HEK293 (cell line): ENCODE measurements at regions not wholly inside any gene's neighbourhood (a gene's known extent, or its start where the extent isn't known, plus 50 kb on each side); places are given as distances from the start of the nearest gene placed in this dataset.

Experiments used
- CTCF ChIA-PET: fragments of 350-600 bp; formaldehyde crosslinking; extraction: SDS; loops from one replicate; lab custom pipeline; 2021; ENCODE audit warnings: antibody characterized with exemption; lab: Yijun Ruan, JAX
- POLR2A ChIA-PET: fragments of 300-600 bp; formaldehyde crosslinking; extraction: SDS; loops from one replicate; lab custom pipeline; 2020; ENCODE audit warnings: antibody characterized with exemption, inconsistent platforms; lab: Yijun Ruan, JAX
- H3K27ac ChIP-seq: fragments of 200-500 bp; sonication (Bioruptor generic); 2 replicates; pipeline ENCODE4 v1.5.1; 2014; ENCODE audit warnings: low read depth, low read length, control low read depth, inconsistent platforms; ENCODE audit errors: extremely low read depth
- H3K36me3 ChIP-seq, 2 experiments: fragments of 200-500 bp in 1 of 2; sonication (Bioruptor generic) in 1 of 2; 1 replicate in 1 of 2; 2 replicates in 1 of 2; pipeline ENCODE4 v1.5.1; 2014 to 2017; ENCODE audit warnings: inconsistent platforms in 2 of 2, low read length in 2 of 2; ENCODE audit not compliant: control insufficient read depth in 2 of 2, insufficient read depth in 1 of 2
- H3K4me1 ChIP-seq: fragments of 200-500 bp; sonication (Bioruptor generic); 2 replicates; pipeline ENCODE4 v1.5.1; 2014; ENCODE audit warnings: mild to moderate bottlenecking, low read length, inconsistent platforms; ENCODE audit not compliant: control insufficient read depth, insufficient read depth
- H3K4me3 ChIP-seq: 2 replicates; pipeline ENCODE4 v1.5.1; 2011; ENCODE audit warnings: low read depth, mild to moderate bottlenecking, control low read depth, low read length, moderate library complexity
- H3K9me3 ChIP-seq: fragments of 200-500 bp; sonication (Bioruptor generic); 2 replicates; pipeline ENCODE4 v1.5.1; 2014; ENCODE audit warnings: low read depth, low read length, inconsistent platforms; ENCODE audit not compliant: control insufficient read depth, insufficient read depth
- KLF17 ChIP-seq: fragments of 450-650 bp; formaldehyde crosslinking; IDR thresholded peaks from 2 replicates; pipeline ENCODE4 v1.5.1; 2016; ENCODE audit warnings: missing biosample characterization, missing genetic modification characterization
- PRDM6 ChIP-seq: fragments of 450-650 bp; formaldehyde crosslinking; IDR thresholded peaks from 2 replicates; pipeline ENCODE4 v1.5.1; 2017; ENCODE audit warnings: missing biosample characterization, missing genetic modification characterization
- REPIN1 ChIP-seq: fragments of 450-650 bp; formaldehyde crosslinking; IDR thresholded peaks from 2 replicates; pipeline ENCODE4 v1.5.1; 2017; ENCODE audit warnings: missing biosample characterization, missing genetic modification characterization, low read depth
- YY1 ChIP-seq: fragments of 450-650 bp; formaldehyde crosslinking; IDR thresholded peaks from 2 replicates; pipeline ENCODE4 v1.5.1; 2018; ENCODE audit warnings: missing biosample characterization, missing genetic modification characterization
- ZFP41 ChIP-seq: fragments of 450-650 bp; formaldehyde crosslinking; IDR thresholded peaks from 2 replicates; pipeline ENCODE4 v1.5.1; 2016; ENCODE audit warnings: missing biosample characterization, missing genetic modification characterization, borderline replicate concordance
- ZNF114 ChIP-seq: fragments of 450-650 bp; formaldehyde crosslinking; IDR thresholded peaks from 2 replicates; pipeline ENCODE4 v1.5.0; 2017; ENCODE audit warnings: missing biosample characterization, missing genetic modification characterization
- ZNF132 ChIP-seq: fragments of 450-650 bp; formaldehyde crosslinking; IDR thresholded peaks from 2 replicates; pipeline ENCODE4 v1.5.1; 2017; ENCODE audit warnings: missing biosample characterization, missing genetic modification characterization, borderline replicate concordance
- ZNF169 ChIP-seq: fragments of 450-650 bp; formaldehyde crosslinking; IDR thresholded peaks from 2 replicates; pipeline ENCODE4 v1.5.1; 2016; ENCODE audit warnings: missing biosample characterization, missing genetic modification characterization
- ZNF23 ChIP-seq: fragments of 450-650 bp; formaldehyde crosslinking; IDR thresholded peaks from 2 replicates; pipeline ENCODE4 v1.5.1; 2016; ENCODE audit warnings: missing biosample characterization, missing genetic modification characterization, borderline replicate concordance
- ZNF239 ChIP-seq: fragments of 450-650 bp; formaldehyde crosslinking; IDR thresholded peaks from 2 replicates; pipeline ENCODE4 v1.5.1; 2016; ENCODE audit warnings: missing biosample characterization, missing genetic modification characterization
- ZNF26 ChIP-seq: fragments of 450-650 bp; formaldehyde crosslinking; IDR thresholded peaks from 2 replicates; pipeline ENCODE4 v1.5.1; 2016; ENCODE audit warnings: missing biosample characterization, missing genetic modification characterization
- ZNF280C ChIP-seq: fragments of 450-650 bp; formaldehyde crosslinking; IDR thresholded peaks from 2 replicates; pipeline ENCODE4 v1.5.1; 2016; ENCODE audit warnings: missing biosample characterization, missing genetic modification characterization
- ZNF350 ChIP-seq: fragments of 450-650 bp; formaldehyde crosslinking; IDR thresholded peaks from 2 replicates; pipeline ENCODE4 v1.5.0; 2017; ENCODE audit warnings: missing biosample characterization, mild to moderate bottlenecking, missing genetic modification characterization
- ZNF362 ChIP-seq: fragments of 450-650 bp; formaldehyde crosslinking; IDR thresholded peaks from 2 replicates; pipeline ENCODE4 v1.5.1; 2016; ENCODE audit warnings: missing biosample characterization, missing genetic modification characterization
- ZNF391 ChIP-seq: fragments of 450-650 bp; formaldehyde crosslinking; IDR thresholded peaks from 2 replicates; pipeline ENCODE4 v1.5.1; 2016; ENCODE audit warnings: low read depth, missing biosample characterization, missing genetic modification characterization, borderline replicate concordance
- ZNF433 ChIP-seq: fragments of 450-650 bp; formaldehyde crosslinking; IDR thresholded peaks from 2 replicates; pipeline ENCODE4 v1.5.1; 2016; ENCODE audit warnings: missing biosample characterization, missing genetic modification characterization, low read depth
- ZNF488 ChIP-seq: fragments of 450-650 bp; formaldehyde crosslinking; IDR thresholded peaks from 2 replicates; pipeline ENCODE4 v1.5.1; 2016; ENCODE audit warnings: missing biosample characterization, missing genetic modification characterization
- ZNF518A ChIP-seq: fragments of 450-650 bp; formaldehyde crosslinking; conservative IDR thresholded peaks from 2 replicates; pipeline ENCODE4 v1.5.1; 2016; ENCODE audit warnings: low read depth, missing biosample characterization, missing genetic modification characterization
- ZNF549 ChIP-seq: fragments of 450-650 bp; IDR thresholded peaks from 2 replicates; pipeline ENCODE4 v1.5.1; 2018; ENCODE audit warnings: missing biosample characterization, missing genetic modification characterization, mild to moderate bottlenecking, inconsistent platforms, moderate library complexity
- ZNF555 ChIP-seq: fragments of 450-650 bp; formaldehyde crosslinking; conservative IDR thresholded peaks from 2 replicates; pipeline ENCODE4 v1.5.1; 2017; ENCODE audit warnings: missing biosample characterization, mild to moderate bottlenecking, missing genetic modification characterization, inconsistent platforms
- ZNF623 ChIP-seq: fragments of 450-650 bp; formaldehyde crosslinking; IDR thresholded peaks from 2 replicates; pipeline ENCODE4 v1.5.1; 2016; ENCODE audit warnings: missing biosample characterization, missing genetic modification characterization
- ZNF785 ChIP-seq: fragments of 450-650 bp; formaldehyde crosslinking; IDR thresholded peaks from 2 replicates; pipeline ENCODE4 v1.5.1; 2016; ENCODE audit warnings: missing biosample characterization, missing genetic modification characterization

- TF ChIP-seq ZNF433 (tag by site-specific recombination) (no peak), REPIN1 (no peak), PRDM6 (tag by site-specific recombination) (no peak), ZNF169 (no peak), ZNF391 (no peak), ZNF26 (tag by site-specific recombination) (no peak), ZNF785 (tag by site-specific recombination) (no peak), ZNF488 (tag by site-specific recombination) (no peak), ZNF350 (tag by site-specific recombination) (no peak), ZFP41 (tag by site-specific recombination) (no peak), ZNF280C (tag by site-specific recombination) (no peak), ZNF362 (no peak)
Observed at GRCh38 chr7:26043801-26044200, 108.2 kb upstream of the NFE2L3 start (continued).

GRCh38 chr7:26044320-26044719 lies 107.7 kb upstream of the NFE2L3 start:
- CTCF ChIA-PET: no interaction called here

GRCh38 chr7:26046150-26046549 lies 105.8 kb upstream of the NFE2L3 start:
- Histone ChIP-seq H3K9me3 (no peaks in the 10 kb centered on the region), H3K36me3 (no peaks in the 10 kb centered on the region), H3K4me3 (no peak overlapping the region), H3K4me1 (no peaks in the 10 kb centered on the region), H3K27ac (no peak overlapping the region)
- ChIA-PET CTCF (interaction anchor here (0.7 kb wide), 1 partner anchor 72 kb away, joined by 3 read pairs; no protein-coding TSS in a partner anchor), POLR2A (no interaction called here)
- TF ChIP-seq ZNF239 (tag by site-specific recombination) (no peak), ZNF549 (no peak), ZNF555 (no peak), ZNF518A (no peak), KLF17 (tag by site-specific recombination) (no peak), ZNF132 (tag by site-specific recombination) (no peak), YY1 (tag by site-specific recombination) (no peak), ZNF114 (tag by site-specific recombination) (no peak)

More at GRCh38 chr7:26044320-26044719, 107.7 kb upstream of the NFE2L3 start:
- Histone ChIP-seq H3K4me3 (no peak overlapping the region), H3K36me3 (no peaks in the 10 kb centered on the region), H3K9me3 (no peaks in the 10 kb centered on the region), H3K4me1 (no peaks in the 10 kb centered on the region), H3K27ac (no peak overlapping the region)
- POLR2A ChIA-PET: no interaction called here
- TF ChIP-seq ZNF23 (tag by site-specific recombination) (no peak), ZNF623 (tag by site-specific recombination) (peak; percentile 64)
